ENCODE measurements at regions not wholly inside any gene's neighbourhood (a gene's known extent, or its start where the extent isn't known, plus 50 kb on each side); places are given as distances from the start of the nearest gene placed in this dataset.

GRCh38 chr5:165224366-165225045, 1719.1 kb downstream of the MAT2B start:
- H3K27ac ChIP-seq: no peak overlapping the region
- TF ChIP-seq, protein P1, sequence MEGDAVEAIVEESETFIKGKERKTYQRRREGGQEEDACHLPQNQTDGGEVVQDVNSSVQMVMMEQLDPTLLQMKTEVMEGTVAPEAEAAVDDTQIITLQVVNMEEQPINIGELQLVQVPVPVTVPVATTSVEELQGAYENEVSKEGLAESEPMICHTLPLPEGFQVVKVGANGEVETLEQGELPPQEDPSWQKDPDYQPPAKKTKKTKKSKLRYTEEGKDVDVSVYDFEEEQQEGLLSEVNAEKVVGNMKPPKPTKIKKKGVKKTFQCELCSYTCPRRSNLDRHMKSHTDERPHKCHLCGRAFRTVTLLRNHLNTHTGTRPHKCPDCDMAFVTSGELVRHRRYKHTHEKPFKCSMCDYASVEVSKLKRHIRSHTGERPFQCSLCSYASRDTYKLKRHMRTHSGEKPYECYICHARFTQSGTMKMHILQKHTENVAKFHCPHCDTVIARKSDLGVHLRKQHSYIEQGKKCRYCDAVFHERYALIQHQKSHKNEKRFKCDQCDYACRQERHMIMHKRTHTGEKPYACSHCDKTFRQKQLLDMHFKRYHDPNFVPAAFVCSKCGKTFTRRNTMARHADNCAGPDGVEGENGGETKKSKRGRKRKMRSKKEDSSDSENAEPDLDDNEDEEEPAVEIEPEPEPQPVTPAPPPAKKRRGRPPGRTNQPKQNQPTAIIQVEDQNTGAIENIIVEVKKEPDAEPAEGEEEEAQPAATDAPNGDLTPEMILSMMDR (conservative IDR thresholded peaks at IDR 0.05): no peak

- TF ChIP-seq, protein P1 (conservative IDR thresholded peaks at IDR 0.05): peak; percentile 46; the same call in 1 of the 2 replicates
- H3K27ac ChIP-seq: no peak overlapping the region
These were observed 1722.1 kb downstream of the MAT2B start for GRCh38 chr5:165227515-165227914.

DNA sequence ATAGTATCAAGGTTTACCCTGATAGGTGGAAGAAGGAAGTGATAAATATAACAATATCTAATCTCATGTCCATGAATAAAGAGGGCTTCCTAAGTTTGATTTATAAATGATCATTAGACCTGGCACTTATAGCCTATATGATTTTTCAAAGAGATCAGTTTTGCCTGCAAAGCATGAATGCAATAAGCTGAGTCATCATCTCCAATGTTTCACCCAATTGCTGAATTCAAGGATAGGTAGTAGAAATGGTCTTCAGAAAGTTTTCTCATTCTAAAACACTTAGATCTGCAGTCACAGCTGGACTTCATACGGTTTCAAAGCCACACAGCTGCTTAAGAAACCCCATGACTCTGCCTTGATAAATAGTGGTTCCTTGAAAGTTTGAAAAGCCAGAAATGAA, 1722.8 kb downstream of the MAT2B start:
- no peak overlapping the region for H3K27ac ChIP-seq
- TF ChIP-seq, protein P1 (conservative IDR thresholded peaks at IDR 0.05): no peak

- TF ChIP-seq, protein P1 (conservative IDR thresholded peaks at IDR 0.05): no peak
- no peak overlapping the region for H3K27ac ChIP-seq
These were observed 1726.5 kb downstream of the MAT2B start for GRCh38 chr5:165231821-165232508.

- no peak overlapping the region for H3K27ac ChIP-seq
- TF ChIP-seq, protein P1 (conservative IDR thresholded peaks at IDR 0.05): no peak
These were observed 1727.2 kb downstream of the MAT2B start for GRCh38 chr5:165232509-165233028.

- TF ChIP-seq, protein P1 (conservative IDR thresholded peaks at IDR 0.05): no peak
These were observed 1736.4 kb downstream of the MAT2B start for GRCh38 chr5:165241811-165242210.

DNA sequence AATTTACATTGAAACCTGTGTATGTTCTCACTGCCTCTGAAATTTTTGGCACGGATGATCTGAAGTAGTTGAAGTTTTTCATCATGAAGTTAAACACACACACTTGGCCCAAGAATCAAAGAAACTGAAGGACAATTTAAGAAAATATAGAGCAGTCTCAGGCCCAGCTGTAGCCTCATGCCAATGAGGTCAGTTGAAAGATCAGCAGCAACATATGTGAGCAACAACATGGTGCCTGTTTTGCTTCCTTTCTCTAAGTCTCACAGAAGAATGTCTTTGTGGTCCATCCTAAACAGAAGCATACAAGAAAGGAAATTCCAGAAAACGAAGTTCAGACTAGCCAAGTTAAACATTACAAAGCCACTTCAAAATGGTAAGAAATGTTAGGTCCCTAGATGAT, 1737.2 kb downstream of the MAT2B start:
- TF ChIP-seq, protein P1 (conservative IDR thresholded peaks at IDR 0.05): no peak
- H3K27ac ChIP-seq: no peak overlapping the region

More at GRCh38 chr5:165241811-165242210, 1736.4 kb downstream of the MAT2B start:
- H3K27ac ChIP-seq: no peak overlapping the region
